Upper lobe of right lung (tissue), 1 donor: ENCODE measurements at regions not wholly inside any gene's neighbourhood (a gene's known extent, or its start where the extent isn't known, plus 50 kb on each side); places are given as distances from the start of the nearest gene placed in this dataset.

Experiments used
- ATAC-seq: fragments of 200-7000 bp; cut with Tn5 transposase; one replicate; pipeline ENCODE4 v1.9.1; 2020; ENCODE audit warnings: mild to moderate bottlenecking, moderate library complexity
- DNase-seq: peaks from one replicate; pipeline ENCODE4 v3.0.0-alpha.2; 2020
- H3K27ac ChIP-seq: fragments of 200-600 bp; one replicate; pipeline ENCODE4 v1.8.0; 2022
- H3K27me3 ChIP-seq: fragments of 200-600 bp; one replicate; pipeline ENCODE4 v1.8.0; 2022; ENCODE audit warnings: mild to moderate bottlenecking
- H3K36me3 ChIP-seq: fragments of 200-600 bp; one replicate; pipeline ENCODE4 v1.8.0; 2022
- H3K4me1 ChIP-seq: fragments of 200-600 bp; one replicate; pipeline ENCODE4 v1.8.0; 2022
- H3K4me3 ChIP-seq: fragments of 200-600 bp; one replicate; pipeline ENCODE4 v1.8.0; 2022; ENCODE audit warnings: mild to moderate bottlenecking
- H3K9me3 ChIP-seq: fragments of 200-600 bp; one replicate; pipeline ENCODE4 v1.8.0; 2022
- CTCF ChIP-seq: fragments of 200-600 bp; IDR thresholded peaks from one replicate; pipeline ENCODE4 v1.8.0; 2022; ENCODE audit warnings: antibody characterized with exemption
- intact Hi-C: fragments of 100-400 bp; cut with DNase I; formaldehyde crosslinking; loops from one replicate; pipeline ENCODE4 v1.11.0; 2022
- donor health status: DM: no; HTN: yes; CAD: no; lungs with severe emphysema.

- H3K36me3 ChIP-seq, result no peaks in the 10 kb centered on the region
- intact Hi-C loops, result no loop called here
- H3K27ac ChIP-seq, result no peak overlapping the region
- H3K27me3 ChIP-seq, result no peaks in the 10 kb centered on the region
- H3K4me3 ChIP-seq, result no peak overlapping the region
- H3K4me1 ChIP-seq, result no peaks in the 10 kb centered on the region
- ATAC-seq (no peak), DNase-seq (no peak)
- H3K9me3 ChIP-seq, result no peaks in the 10 kb centered on the region
- TF ChIP-seq CTCF, result no peak
Observed at GRCh38 chr2:35803126-35803525, 552.5 kb upstream of the CRIM1 start.

- intact Hi-C loops, result no loop called here
- Histone ChIP-seq H3K36me3 (no peaks in the 10 kb centered on the region), H3K4me1 (no peaks in the 10 kb centered on the region), H3K4me3 (no peak overlapping the region), H3K27ac (no peak overlapping the region), H3K27me3 (no peaks in the 10 kb centered on the region), H3K9me3 (no peaks in the 10 kb centered on the region)
- DNase-seq (no peak), ATAC-seq (no peak)
- no peak for TF ChIP-seq CTCF
Observed at GRCh38 chr2:35794796-35795450, 560.7 kb upstream of the CRIM1 start.

- H3K4me1 ChIP-seq, result no peaks in the 10 kb centered on the region
- no peaks in the 10 kb centered on the region for H3K36me3 ChIP-seq
- TF ChIP-seq CTCF, result no peak
- DNase-seq (no peak), ATAC-seq (no peak)
- no peak overlapping the region for H3K4me3 ChIP-seq
- H3K9me3 ChIP-seq, result no peaks in the 10 kb centered on the region
- no peaks in the 10 kb centered on the region for H3K27me3 ChIP-seq
- H3K27ac ChIP-seq, result no peak overlapping the region
- intact Hi-C loops, result no loop called here
Observed at GRCh38 chr2:35790292-35790691, 565.3 kb upstream of the CRIM1 start.

- intact Hi-C loops, result no loop called here
- Histone ChIP-seq H3K4me3 (no peak overlapping the region), H3K4me1 (no peaks in the 10 kb centered on the region), H3K36me3 (no peaks in the 10 kb centered on the region), H3K27me3 (no peaks in the 10 kb centered on the region), H3K27ac (no peak overlapping the region), H3K9me3 (no peaks in the 10 kb centered on the region)
- ATAC-seq (no peak), DNase-seq (no peak)
- no peak for TF ChIP-seq CTCF
Observed at GRCh38 chr2:35788543-35788942, 567.0 kb upstream of the CRIM1 start.

GRCh38 chr2:35787302-35788031 lies 568.1 kb upstream of the CRIM1 start:
- Histone ChIP-seq H3K27me3 (no peaks in the 10 kb centered on the region), H3K36me3 (no peaks in the 10 kb centered on the region), H3K9me3 (no peaks in the 10 kb centered on the region), H3K27ac (no peak overlapping the region), H3K4me3 (no peak overlapping the region), H3K4me1 (no peaks in the 10 kb centered on the region)
- ATAC-seq (no peak), DNase-seq (no peak)
- intact Hi-C loops, result no loop called here
- no peak for TF ChIP-seq CTCF
